ENCODE measurements at regions not wholly inside any gene's neighbourhood (a gene's known extent, or its start where the extent isn't known, plus 50 kb on each side); places are given as distances from the start of the nearest gene placed in this dataset.

- Histone ChIP-seq H3K36me3 (ENCODE audit: insufficient read depth in 1 of 2, low read depth in 1 of 2) (no peaks in the 10 kb centered on the region), H3K27ac (no peak overlapping the region), H3K4me1 (no peaks in the 10 kb centered on the region), H3K9me3 (no peaks in the 10 kb centered on the region), H3K4me3 (no peak overlapping the region), H3K27me3 (ENCODE audit: insufficient read depth in 3 of 3, low read length in 2 of 3) (no peaks in the 10 kb centered on the region)
- intact Hi-C loops (cut with DNase I) = no loop called here
- WGBS, 3 donors = 0 to 50% (median 0%) methylated on average over 1 of the region's 1 CpG
- no peak for ATAC-seq
- TF ChIP-seq CTCF (IDR thresholded peaks at IDR 0.05) = no peak
- no peak for DNase-seq
Measured at GRCh38 chr5:68643064-68643463, 427.5 kb downstream of the PIK3R1 start.

GRCh38 chr5:68644971-68645370 is 429.4 kb downstream of the PIK3R1 start:
- no peak for TF ChIP-seq CTCF (IDR thresholded peaks at IDR 0.05)
- H3K27me3 ChIP-seq (ENCODE audit: insufficient read depth in 3 of 3, low read length in 2 of 3) = no peaks in the 10 kb centered on the region
- intact Hi-C loops (cut with DNase I) = no loop called here
- no peaks in the 10 kb centered on the region for H3K9me3 ChIP-seq
- H3K4me1 ChIP-seq = no peaks in the 10 kb centered on the region
- H3K36me3 ChIP-seq (ENCODE audit: insufficient read depth in 1 of 2, low read depth in 1 of 2) = no peaks in the 10 kb centered on the region
- no peak for ATAC-seq
- no peak overlapping the region for H3K27ac ChIP-seq
- no peak overlapping the region for H3K4me3 ChIP-seq
- no peak for DNase-seq
- WGBS, 3 donors = 86 to 92% (median 92%) methylated on average over 3 of the region's 3 CpGs

GRCh38 chr5:68646144-68646543 is 430.6 kb downstream of the PIK3R1 start:
- Histone ChIP-seq H3K4me3 (no peak overlapping the region), H3K27me3 (ENCODE audit: insufficient read depth in 3 of 3, low read length in 2 of 3) (no peaks in the 10 kb centered on the region), H3K4me1 (no peaks in the 10 kb centered on the region), H3K9me3 (no peaks in the 10 kb centered on the region), H3K27ac (no peak overlapping the region), H3K36me3 (ENCODE audit: insufficient read depth in 1 of 2, low read depth in 1 of 2) (no peaks in the 10 kb centered on the region)
- 46 to 65% (median 50%) methylated on average over 1 of the region's 1 CpG for whole genome bisulfite sequencing, 3 donors
- intact Hi-C loops (cut with DNase I) = no loop called here
- ATAC-seq (peak in 3 of 4 donors; percentile 37 to 49 (median 40)), DNase-seq (no peak)
- TF ChIP-seq CTCF (IDR thresholded peaks at IDR 0.05) = no peak

GRCh38 chr5:68647743-68648142 is 432.2 kb downstream of the PIK3R1 start:
- Histone ChIP-seq H3K36me3 (ENCODE audit: insufficient read depth in 1 of 2, low read depth in 1 of 2) (no peaks in the 10 kb centered on the region), H3K27ac (no peak overlapping the region), H3K27me3 (ENCODE audit: insufficient read depth in 3 of 3, low read length in 2 of 3) (no peaks in the 10 kb centered on the region), H3K4me1 (peaks cover 6% of the 10 kb centered on the region), H3K4me3 (no peak overlapping the region), H3K9me3 (no peaks in the 10 kb centered on the region)
- 77 to 91% (median 86%) methylated on average over 3 of the region's 3 CpGs for WGBS, 3 donors
- intact Hi-C loops (cut with DNase I) = no loop called here
- no peak for DNase-seq
- no peak for ATAC-seq
- TF ChIP-seq CTCF (IDR thresholded peaks at IDR 0.05) = no peak
